Upper lobe of right lung (tissue), 1 donor: ENCODE measurements at regions not wholly inside any gene's neighbourhood (a gene's known extent, or its start where the extent isn't known, plus 50 kb on each side); places are given as distances from the start of the nearest gene placed in this dataset.
"Not testable (repeated sequence)": the region's sequence is repeated elsewhere in the genome, so short reads cannot be mapped to it uniquely, and the experiment has no call there.

Source experiments
- ATAC-seq: fragments of 200-7000 bp; cut with Tn5 transposase; one replicate; pipeline ENCODE4 v1.9.1; 2020; ENCODE audit warnings: mild to moderate bottlenecking, moderate library complexity
- DNase-seq: peaks from one replicate; pipeline ENCODE4 v3.0.0-alpha.2; 2020
- H3K27ac ChIP-seq: fragments of 200-600 bp; one replicate; pipeline ENCODE4 v1.8.0; 2022
- H3K27me3 ChIP-seq: fragments of 200-600 bp; one replicate; pipeline ENCODE4 v1.8.0; 2022; ENCODE audit warnings: mild to moderate bottlenecking
- H3K36me3 ChIP-seq: fragments of 200-600 bp; one replicate; pipeline ENCODE4 v1.8.0; 2022
- H3K4me1 ChIP-seq: fragments of 200-600 bp; one replicate; pipeline ENCODE4 v1.8.0; 2022
- H3K4me3 ChIP-seq: fragments of 200-600 bp; one replicate; pipeline ENCODE4 v1.8.0; 2022; ENCODE audit warnings: mild to moderate bottlenecking
- H3K9me3 ChIP-seq: fragments of 200-600 bp; one replicate; pipeline ENCODE4 v1.8.0; 2022
- CTCF ChIP-seq: fragments of 200-600 bp; IDR thresholded peaks from one replicate; pipeline ENCODE4 v1.8.0; 2022; ENCODE audit warnings: antibody characterized with exemption
- intact Hi-C: fragments of 100-400 bp; cut with DNase I; formaldehyde crosslinking; loops from one replicate; pipeline ENCODE4 v1.11.0; 2022
- donor health status: DM: no; HTN: yes; CAD: no; lungs with severe emphysema.

- H3K9me3 ChIP-seq = no peaks in the 10 kb centered on the region
- H3K36me3 ChIP-seq = no peaks in the 10 kb centered on the region
- DNase-seq (no peak), ATAC-seq (no peak)
- H3K4me3 ChIP-seq = no peak overlapping the region
- H3K27me3 ChIP-seq = no peaks in the 10 kb centered on the region
- no peaks in the 10 kb centered on the region for H3K4me1 ChIP-seq
- H3K27ac ChIP-seq = no peak overlapping the region
- intact Hi-C loops = no loop called here
- no peak for TF ChIP-seq CTCF
These were observed 126.4 kb upstream of the GHITM start for GRCh38 chr10:84012831-84013458.

GRCh38 chr10:84015877-84016595 lies 123.3 kb upstream of the GHITM start:
- H3K27ac ChIP-seq = no peak overlapping the region
- H3K4me1 ChIP-seq = no peaks in the 10 kb centered on the region
- intact Hi-C loops = no loop called here
- no peaks in the 10 kb centered on the region for H3K36me3 ChIP-seq
- no peak for TF ChIP-seq CTCF
- no peaks in the 10 kb centered on the region for H3K27me3 ChIP-seq
- no peaks in the 10 kb centered on the region for H3K9me3 ChIP-seq
- no peak for DNase-seq
- H3K4me3 ChIP-seq = no peak overlapping the region
- no peak for ATAC-seq

- intact Hi-C loops = no loop called here
- no peak for DNase-seq
- ATAC-seq = no peak
- Histone ChIP-seq H3K4me3 (no peak overlapping the region), H3K27ac (no peak overlapping the region), H3K27me3 (no peaks in the 10 kb centered on the region), H3K36me3 (no peaks in the 10 kb centered on the region), H3K9me3 (no peaks in the 10 kb centered on the region), H3K4me1 (no peaks in the 10 kb centered on the region)
- TF ChIP-seq CTCF = no peak
These were observed 120.5 kb upstream of the GHITM start for GRCh38 chr10:84018826-84019225.

GRCh38 chr10:84019854-84020458 lies 119.4 kb upstream of the GHITM start:
- intact Hi-C loops, H3K4me3 ChIP-seq, H3K27me3 ChIP-seq, H3K36me3 ChIP-seq, DNase-seq, H3K4me1 ChIP-seq, H3K27ac ChIP-seq, H3K9me3 ChIP-seq: not testable (repeated sequence)
- ATAC-seq = peak; percentile 66

- Histone ChIP-seq H3K27me3 (no peaks in the 10 kb centered on the region), H3K4me1 (no peaks in the 10 kb centered on the region), H3K27ac (no peak overlapping the region), H3K9me3 (no peaks in the 10 kb centered on the region), H3K36me3 (no peaks in the 10 kb centered on the region), H3K4me3 (no peak overlapping the region)
- peak; percentile 62 for TF ChIP-seq CTCF
- ATAC-seq (peak; percentile 39), DNase-seq (no peak)
- intact Hi-C loops = no loop called here
These were observed 112.5 kb upstream of the GHITM start for GRCh38 chr10:84026821-84027257.

GRCh38 chr10:84029840-84030239 lies 109.5 kb upstream of the GHITM start:
- Histone ChIP-seq H3K4me1 (no peaks in the 10 kb centered on the region), H3K9me3 (no peaks in the 10 kb centered on the region), H3K4me3 (no peak overlapping the region), H3K36me3 (no peaks in the 10 kb centered on the region), H3K27ac (no peak overlapping the region), H3K27me3 (no peaks in the 10 kb centered on the region)
- intact Hi-C loops = no loop called here
- ATAC-seq = no peak
- DNase-seq = no peak
- TF ChIP-seq CTCF = no peak
